NOMO-1 treated with dmso at 0.1 percent for 144 hours (cell line): ENCODE measurements at regions not wholly inside any gene's neighbourhood (a gene's known extent, or its start where the extent isn't known, plus 50 kb on each side); places are given as distances from the start of the nearest gene placed in this dataset.

Experiments used
- DNase-seq: peaks from one replicate; lab custom pipeline; 2025; ENCODE audit not compliant: unreplicated experiment; lab: John Stamatoyannopoulos, UW

GRCh38 chr16:86209202-86209601 is 301.1 kb upstream of the FOXF1 start:
- no peak for DNase-seq

GRCh38 chr16:86210403-86211193 is 299.7 kb upstream of the FOXF1 start:
- no peak for DNase-seq

DNA sequence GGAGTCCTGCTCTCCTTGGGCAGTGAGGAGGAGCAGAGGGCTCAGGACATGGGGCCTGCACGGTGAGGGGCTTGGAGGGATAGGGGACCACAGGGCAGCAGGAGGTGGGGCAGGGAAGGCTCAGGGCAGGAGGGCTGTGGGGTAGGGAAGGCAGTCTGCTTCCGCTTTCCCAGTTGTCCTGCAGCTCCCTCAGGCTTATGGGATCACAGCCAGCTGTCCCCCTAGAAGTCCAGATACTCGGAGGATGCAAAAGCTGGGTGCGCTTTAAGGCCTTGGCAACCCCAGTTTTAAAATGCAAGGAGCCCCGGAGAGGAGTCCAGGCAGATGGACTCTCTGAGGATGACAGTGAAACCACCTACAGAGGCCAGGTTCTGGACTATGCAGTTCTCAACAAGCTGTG is 299.1 kb upstream of the FOXF1 start:
- no peak for DNase-seq

GRCh38 chr16:86211800-86212199 is 298.5 kb upstream of the FOXF1 start:
- no peak for DNase-seq

DNA sequence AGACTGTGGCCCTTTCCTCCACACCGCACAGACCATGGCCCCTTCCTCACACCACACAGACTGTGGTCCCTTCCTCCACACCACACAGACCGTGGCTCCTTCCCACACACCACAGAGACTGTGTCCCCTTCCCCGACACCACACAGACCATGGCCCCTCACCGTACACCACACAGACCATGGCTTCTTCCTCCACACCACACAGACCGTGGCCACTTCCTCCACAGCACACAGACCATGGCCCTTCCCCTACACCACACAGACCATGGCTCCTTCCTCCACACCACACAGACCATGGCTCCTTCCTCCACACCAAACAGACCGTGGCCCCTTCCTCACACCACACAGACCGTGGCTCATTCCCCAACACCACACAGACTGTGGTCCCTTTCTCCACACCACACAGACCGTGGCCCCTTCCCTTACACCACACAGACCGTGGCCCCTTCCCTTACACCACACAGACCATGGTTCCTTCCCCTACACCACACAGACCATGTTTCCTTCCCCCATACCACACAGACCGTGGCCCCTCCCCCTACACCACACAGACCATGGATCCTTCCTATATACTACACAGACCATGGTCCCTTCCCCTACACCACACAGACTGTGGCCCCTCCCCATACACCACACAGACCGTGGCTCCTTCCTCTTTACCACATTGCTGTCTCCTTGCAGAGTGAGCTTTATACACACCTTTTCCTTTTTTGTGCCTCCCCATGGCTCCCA is 297.5 kb upstream of the FOXF1 start:
- DNase-seq, result peak; percentile 41

- DNase-seq, result peak; percentile 41
Measured at GRCh38 chr16:86213437-86214205, 296.7 kb upstream of the FOXF1 start.

DNA sequence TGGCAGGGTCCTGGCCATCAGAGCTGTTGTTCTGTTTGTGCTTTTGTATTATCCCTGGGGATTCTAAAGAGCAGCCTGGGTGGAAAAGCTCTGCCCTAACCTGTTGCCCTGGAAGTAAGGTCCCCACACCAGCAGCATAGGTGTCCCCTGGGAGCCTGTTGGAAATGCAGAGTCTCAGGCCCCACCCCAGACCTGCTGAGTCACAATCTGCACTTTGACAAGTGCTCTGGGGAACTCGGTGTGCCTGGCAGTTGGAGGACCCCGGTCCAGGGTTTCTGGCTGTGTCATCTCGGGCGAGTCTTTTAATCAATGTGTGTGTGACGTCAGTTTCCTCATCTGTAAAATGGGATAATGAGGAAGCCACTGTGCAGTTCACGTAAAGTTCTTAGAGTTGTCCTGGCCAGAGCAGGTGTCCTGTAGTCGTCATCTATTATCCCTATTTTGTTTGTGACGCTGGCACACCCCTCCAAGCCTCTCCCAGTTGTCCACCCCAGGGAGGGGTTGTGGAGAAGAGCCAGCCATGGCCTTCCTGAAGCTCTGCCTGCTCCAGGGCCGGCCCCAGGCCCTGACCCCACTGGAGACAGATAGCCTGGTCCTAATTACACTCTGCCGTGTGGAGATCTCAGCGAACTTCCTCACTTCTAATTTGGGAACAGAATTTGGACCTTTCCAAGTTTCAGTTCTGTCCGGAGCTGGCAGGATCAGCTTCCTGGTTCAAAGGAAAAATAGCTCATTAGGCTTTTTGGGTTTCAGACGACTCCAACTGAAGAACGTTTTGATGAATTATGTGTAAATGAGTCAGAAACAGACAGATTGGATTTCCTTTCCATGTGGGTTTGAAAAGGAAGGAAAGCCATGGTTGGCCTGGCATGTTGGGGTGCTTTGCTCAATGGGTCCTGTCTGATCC is 295.7 kb upstream of the FOXF1 start:
- DNase-seq, result no peak

- DNase-seq, result no peak
Measured at GRCh38 chr16:86215233-86215978, 294.9 kb upstream of the FOXF1 start.

- DNase-seq, result no peak
Measured at GRCh38 chr16:86215979-86216585, 294.2 kb upstream of the FOXF1 start.

- DNase-seq, result no peak
Measured at GRCh38 chr16:86216591-86216990, 293.7 kb upstream of the FOXF1 start.

DNA sequence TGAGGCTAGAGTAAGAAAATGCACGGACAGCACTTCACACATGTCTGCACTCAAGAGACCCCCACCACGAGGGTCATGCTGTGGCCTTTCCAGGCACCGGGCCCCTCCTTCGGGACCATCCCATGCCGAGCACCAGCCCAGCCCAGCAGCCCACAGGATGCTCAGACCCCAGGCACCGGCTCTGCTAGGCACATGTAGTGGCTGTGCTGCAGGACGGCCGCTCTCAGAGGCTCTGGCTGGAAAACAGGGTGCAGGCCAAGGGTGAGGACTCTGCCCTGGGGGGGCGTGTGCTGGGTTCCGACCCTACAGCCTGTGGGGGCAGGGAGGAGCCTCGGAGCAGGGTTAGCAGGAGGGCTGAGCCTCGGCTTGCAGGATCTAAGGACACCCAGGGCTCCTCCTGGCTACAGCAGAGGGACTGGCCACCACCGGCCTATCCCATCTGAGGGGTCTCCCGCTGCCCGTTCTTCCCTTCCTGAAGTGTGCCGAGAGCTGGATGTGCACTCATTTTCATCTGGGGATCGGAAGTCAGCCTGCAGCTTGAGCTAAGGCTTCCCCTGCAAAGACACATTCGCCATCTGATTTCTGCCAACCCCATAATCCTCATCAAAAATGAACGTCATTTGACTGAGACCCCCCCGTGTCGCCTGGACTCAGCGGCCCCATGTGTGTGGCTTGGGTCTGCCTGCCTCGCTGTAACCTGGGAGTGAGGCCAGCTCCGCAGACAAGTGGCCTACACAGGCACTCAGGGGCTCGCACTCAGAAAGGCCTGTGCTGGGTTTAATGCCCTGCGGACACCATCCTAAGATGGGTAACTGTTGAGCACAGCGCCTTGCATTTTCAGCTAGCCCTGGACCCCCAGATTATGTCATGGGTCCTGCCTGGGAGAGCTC is 293.1 kb upstream of the FOXF1 start:
- no peak for DNase-seq

DNA sequence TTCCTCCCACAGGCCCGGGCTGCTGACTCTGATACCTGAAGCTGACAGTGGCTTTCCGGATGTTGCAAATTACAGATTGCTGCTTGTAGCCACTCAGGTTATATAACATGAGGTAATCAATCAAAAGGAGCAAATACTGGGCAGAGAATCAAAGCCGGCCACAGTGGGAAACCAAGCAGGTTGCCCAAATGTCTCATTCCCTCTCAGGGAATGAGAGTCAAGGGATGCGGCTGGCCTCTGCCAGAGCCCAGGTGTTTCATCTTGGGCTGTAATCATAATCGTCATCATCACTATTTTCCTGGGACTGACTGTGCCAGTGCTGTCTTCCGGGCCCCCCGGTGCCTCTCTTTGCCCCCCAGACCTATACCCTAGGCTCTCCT is 292.4 kb upstream of the FOXF1 start:
- no peak for DNase-seq

DNA sequence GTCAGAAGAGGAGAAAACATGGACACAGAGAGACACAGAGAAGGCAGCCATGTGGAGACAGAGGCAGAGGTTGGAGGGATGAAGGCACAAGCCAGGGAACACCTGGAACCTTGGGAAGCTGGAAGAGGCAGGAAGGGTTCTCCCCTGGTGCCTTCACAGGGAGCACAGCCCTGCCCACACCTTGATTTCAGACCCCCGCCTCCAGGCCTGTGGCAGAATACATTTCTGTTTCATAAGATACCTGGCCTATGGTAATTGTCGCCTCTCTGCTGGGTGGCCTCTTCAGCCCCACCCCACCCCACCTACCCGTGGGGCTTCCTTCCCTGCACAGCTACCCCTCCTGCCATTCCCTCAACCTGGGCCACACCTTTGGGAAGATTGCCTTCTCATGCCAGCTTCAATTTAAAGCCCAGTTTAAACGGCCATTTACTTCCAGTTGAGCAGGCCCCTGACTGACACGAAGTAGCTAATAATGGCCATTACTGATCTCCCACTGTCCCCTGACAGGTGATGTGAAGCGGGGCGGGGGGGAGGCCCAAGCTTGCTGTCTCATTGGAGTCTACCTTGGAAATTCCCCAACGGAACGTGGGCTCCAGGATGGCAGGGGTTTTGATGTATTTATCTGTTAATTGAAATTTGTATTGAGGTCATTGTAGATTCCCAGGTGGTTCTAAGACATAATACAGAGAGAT is 291.7 kb upstream of the FOXF1 start:
- no peak for DNase-seq

DNA sequence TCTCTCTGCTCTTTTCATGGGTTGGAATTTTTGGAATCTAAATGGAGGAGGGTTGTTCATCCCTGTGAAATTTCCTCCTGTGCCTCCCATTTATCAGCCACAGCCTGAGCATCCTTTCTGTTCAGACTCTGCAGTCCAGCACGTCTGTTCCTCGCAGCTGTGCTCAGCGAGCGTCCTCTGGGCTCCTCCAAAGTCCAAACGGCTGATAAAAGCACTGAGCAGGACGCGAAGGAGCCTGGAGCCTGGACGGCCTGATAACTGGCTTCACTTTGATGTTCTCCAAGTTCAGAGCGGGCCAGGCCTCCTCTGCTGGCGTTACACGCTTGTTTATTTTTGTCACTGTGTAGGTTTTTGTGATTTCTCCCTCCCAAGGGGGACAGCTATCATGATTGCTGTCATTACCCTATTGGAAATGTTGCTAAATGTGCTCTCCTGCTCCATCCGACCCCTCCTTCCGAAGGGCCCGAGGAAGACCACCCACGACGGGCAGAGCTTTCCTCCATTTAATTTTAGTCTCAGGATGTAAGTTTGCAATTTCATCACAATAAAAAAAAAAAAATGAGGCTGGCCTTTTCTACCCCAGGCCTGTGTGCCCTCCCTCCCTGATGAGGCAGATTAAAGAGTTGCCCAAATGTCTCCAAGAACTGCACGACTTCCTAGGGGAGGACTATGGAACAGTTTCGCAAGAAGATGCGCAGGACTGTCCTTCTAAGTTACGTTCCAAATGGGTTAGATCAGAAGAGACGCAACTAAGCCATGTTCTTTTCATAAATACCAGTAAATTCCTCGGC is 290.5 kb upstream of the FOXF1 start:
- DNase-seq, result no peak

DNA sequence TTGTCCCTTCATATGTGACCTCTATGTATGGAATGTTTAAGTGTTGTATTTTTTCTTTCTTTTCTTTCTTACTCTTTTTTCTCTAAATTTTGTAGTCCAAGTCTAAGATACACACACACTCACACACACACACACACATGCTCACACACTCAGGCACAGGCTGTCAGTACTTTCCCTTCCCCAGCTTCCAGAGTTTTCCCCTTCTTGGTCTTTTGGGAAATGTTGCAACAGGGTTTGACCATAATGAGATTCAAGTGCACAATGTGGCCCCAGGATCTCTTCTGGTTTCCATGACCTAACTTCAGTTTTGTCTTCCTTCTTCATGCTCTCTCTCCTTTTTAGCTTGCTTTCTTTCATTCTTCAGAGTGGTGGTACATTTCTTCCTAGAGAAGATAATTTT is 289.8 kb upstream of the FOXF1 start:
- no peak for DNase-seq

DNA sequence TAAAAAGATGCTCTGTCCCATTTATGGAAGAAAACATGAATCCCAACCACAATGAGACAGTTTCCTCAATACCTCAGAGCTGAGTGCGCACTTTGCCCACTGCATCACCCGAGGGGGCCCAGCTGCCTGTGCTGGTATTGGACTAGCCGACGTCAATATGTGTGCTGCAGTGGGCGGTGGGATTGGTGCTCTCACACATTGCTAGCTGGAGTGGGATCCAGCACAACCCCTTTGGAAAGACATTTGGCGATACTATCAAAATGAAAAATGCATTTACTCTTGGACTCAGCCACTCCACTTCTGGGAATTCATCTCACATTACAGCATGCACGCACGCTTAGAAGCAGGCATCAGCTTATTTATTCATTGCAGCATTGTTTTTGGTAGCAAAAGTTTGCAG is 289.2 kb upstream of the FOXF1 start:
- no peak for DNase-seq

GRCh38 chr16:86222547-86222946 is 287.8 kb upstream of the FOXF1 start:
- DNase-seq, result no peak
